Fibroblast of skin of right biceps (primary cell): ENCODE measurements at regions not wholly inside any gene's neighbourhood (a gene's known extent, or its start where the extent isn't known, plus 50 kb on each side); places are given as distances from the start of the nearest gene placed in this dataset.
"Not testable (repeated sequence)": the region's sequence is repeated elsewhere in the genome, so short reads cannot be mapped to it uniquely, and the experiment has no call there.

Experiments
- DNase-seq: peaks from one replicate; pipeline ENCODE4 v3.0.0-alpha.2; 2013

- no peak for DNase-seq
Measured at GRCh38 chr12:71299541-71300376, 139.8 kb upstream of the LGR5 start.

GRCh38 chr12:71297930-71298329 lies 140.1 kb upstream of the TSPAN8 start:
- no peak for DNase-seq

GRCh38 chr12:71295953-71296352 lies 138.2 kb upstream of the TSPAN8 start:
- DNase-seq: peak; percentile 23

- no peak for DNase-seq
Measured at GRCh38 chr12:71291746-71292145, 133.9 kb upstream of the TSPAN8 start.

GRCh38 chr12:71283883-71284282 lies 126.1 kb upstream of the TSPAN8 start:
- no peak for DNase-seq

DNA sequence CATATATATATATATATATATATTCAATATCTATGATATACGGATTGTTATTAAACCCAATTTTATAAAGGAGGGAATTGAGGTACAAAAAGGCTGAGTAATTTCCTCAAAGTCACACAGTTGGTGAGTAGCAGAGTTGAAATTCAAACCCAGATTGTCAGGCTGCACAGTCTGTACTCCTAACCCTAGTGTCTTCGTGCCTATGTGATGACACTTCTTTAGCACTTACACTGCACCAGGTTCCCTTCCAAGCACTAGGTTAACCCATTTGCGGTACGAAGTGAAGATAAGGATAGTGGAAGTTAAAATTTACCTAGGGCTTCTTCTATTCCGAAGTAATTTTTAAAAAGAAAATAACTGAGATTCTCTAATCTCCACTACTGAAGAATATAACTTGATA lies 125.1 kb upstream of the TSPAN8 start:
- no peak for DNase-seq

DNA sequence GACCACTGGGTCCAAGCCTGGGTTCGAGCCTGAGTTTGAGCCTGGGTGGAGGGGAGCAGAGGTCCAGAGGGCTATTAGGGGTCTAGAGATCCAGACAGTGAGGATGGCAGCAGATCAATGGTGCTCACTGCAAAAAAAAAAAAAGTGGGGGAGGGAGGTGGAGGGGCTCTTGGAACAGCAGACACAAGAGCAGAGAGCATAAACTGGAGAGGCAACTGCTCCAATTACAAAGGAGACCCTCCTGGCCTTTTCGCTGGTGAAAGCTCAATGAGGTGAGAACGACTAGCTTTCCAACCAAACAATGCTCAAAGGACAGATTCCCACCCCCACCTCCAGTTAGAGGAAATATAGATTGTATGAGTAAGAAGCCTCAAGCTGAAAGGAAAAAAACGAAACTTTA lies 124.2 kb upstream of the TSPAN8 start:
- DNase-seq: peak; percentile 15

GRCh38 chr12:71281425-71281824 lies 123.6 kb upstream of the TSPAN8 start:
- no peak for DNase-seq

DNA sequence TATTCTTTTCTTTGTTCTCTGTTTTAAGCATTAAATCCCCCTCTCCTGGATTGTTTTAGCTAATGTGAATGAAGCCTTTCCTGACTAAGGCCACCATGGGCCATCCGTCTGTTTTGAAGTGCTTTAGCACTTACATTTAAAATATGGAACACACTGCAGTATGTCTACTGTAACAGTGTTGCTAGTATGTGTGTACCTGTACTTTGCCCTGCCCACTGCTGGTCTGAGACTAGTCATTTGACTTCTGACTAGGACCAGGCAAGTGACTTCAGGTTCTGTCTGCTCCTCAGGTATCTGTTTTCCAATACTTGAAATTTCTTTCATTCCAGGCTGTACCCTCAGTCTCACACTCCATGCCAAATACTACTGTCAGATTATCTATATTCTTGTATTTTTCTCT lies 120.1 kb upstream of the TSPAN8 start:
- no peak for DNase-seq

DNA sequence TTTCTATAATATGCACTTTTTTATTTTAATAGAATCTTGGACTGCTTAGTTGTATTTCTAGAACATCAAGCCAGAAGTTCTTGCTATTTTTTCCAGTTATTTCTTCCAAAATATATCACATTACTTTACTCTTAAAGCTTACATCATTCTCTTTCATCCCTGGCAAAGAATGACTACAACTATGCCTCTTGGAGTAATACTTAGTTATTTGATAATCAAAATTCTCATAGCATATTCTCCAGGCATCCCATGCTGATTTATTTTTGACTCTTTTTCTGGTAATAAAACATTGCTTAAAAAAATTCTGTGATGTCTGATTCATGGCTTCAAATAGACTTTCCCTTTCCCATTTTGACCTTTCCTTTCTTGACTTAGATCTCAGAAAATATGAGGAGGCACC lies 118.7 kb upstream of the TSPAN8 start:
- no peak for DNase-seq

DNA sequence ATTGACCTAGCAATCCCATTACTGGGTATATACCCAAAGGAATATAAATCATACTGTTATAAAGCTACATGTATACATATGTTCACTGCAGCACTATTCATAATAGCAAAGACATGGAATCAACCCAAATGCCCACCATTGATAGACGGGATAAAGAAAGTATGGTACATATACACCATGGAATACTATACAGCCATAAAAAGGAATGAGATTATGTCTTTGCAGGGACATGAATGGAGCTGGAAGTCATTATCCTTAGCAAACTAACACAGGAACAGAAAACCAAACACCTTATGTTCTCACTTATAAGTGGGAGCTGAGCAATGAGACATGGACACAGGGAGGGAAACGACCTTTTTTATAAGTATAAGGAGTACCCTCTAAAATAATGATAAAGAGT lies 113.0 kb upstream of the TSPAN8 start:
- DNase-seq: not testable (repeated sequence)

- no peak for DNase-seq
Measured at GRCh38 chr12:71270057-71270456, 112.3 kb upstream of the TSPAN8 start.

- no peak for DNase-seq
Measured at GRCh38 chr12:71269281-71269598, 111.4 kb upstream of the TSPAN8 start.

GRCh38 chr12:71268598-71269280 lies 110.9 kb upstream of the TSPAN8 start:
- DNase-seq: no peak

DNA sequence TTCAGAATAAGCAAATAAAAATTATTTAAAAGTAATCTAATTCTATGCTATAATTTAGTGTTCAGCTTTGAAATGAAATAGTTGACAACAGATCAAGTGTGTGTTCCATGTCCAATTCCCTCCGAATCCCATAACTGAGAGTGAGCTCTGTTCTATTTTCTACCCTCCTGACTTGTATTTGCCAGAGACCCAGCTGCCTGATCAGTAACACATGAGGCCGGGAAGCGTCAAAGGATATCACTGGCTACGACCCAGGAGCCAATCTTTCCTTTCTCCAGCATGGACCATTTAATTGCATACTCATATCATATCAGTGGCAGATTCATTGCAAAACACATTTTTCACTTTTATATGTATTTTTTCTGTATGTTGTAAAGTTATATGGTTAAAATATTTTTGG lies 108.8 kb upstream of the TSPAN8 start:
- DNase-seq: no peak

GRCh38 chr12:71265731-71266130 lies 107.9 kb upstream of the TSPAN8 start:
- DNase-seq: not testable (repeated sequence)

DNA sequence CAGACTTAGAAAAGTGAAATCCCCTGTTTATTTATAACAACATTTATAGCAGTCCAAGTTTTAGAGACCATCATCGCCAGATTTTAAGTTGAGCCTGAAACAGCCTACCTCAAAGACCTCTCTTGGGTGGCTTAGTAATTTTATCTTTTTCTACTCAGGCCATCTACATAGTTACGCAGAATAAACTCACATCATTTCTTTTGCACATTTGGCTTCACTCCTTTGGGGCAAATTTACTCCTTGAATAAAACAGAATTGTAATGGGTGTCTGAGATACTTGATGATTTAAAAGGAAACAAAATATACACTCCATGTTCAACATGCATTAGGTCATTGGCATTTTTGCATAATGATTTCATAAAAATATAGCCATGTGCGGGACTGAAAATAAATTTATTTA lies 104.7 kb upstream of the TSPAN8 start:
- DNase-seq: no peak

GRCh38 chr12:71252473-71252872 lies 94.7 kb upstream of the TSPAN8 start:
- DNase-seq: no peak

GRCh38 chr12:71250166-71250565 lies 92.4 kb upstream of the TSPAN8 start:
- no peak for DNase-seq

GRCh38 chr12:71243370-71243769 lies 85.6 kb upstream of the TSPAN8 start:
- DNase-seq: peak; percentile 43

GRCh38 chr12:71242511-71242910 lies 84.7 kb upstream of the TSPAN8 start:
- DNase-seq: no peak

DNA sequence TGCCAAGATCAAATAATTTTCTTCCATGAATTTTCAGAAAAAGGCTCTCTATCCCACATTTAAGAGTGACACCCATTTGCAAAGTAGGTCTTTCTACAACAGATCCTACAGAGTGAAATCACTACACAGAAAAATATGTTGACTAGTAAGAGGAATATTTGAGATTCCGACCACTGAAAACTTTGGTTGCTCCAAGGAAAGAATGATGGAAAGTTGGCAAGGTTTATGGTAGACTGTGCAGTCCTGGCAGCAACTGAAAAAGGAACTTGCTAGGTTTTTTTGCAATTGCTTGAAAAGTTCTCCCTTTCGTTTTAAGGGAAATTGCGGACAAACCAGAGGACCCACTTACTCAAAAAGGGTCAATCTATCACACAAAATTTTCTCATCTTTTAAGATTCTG lies 83.1 kb upstream of the TSPAN8 start:
- DNase-seq: no peak

DNA sequence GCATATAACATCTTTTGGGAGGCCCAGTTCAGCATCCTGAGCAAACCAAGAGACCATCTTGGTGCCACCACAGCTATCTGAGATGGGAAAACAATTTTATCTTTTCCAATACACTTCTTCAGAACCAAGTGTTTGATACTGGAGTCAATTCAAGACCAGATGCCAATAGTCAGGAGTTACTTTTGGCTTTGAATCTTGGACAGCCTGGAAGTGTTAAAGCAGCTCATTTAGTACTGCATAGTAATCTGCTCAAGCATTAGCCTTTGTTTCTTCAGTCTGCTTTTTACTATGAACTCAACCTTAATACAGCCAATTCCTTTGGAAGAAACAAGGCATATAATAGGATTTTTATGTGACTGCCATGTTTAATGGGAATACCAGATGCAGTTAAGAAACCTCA lies 81.9 kb upstream of the TSPAN8 start:
- no peak for DNase-seq

DNA sequence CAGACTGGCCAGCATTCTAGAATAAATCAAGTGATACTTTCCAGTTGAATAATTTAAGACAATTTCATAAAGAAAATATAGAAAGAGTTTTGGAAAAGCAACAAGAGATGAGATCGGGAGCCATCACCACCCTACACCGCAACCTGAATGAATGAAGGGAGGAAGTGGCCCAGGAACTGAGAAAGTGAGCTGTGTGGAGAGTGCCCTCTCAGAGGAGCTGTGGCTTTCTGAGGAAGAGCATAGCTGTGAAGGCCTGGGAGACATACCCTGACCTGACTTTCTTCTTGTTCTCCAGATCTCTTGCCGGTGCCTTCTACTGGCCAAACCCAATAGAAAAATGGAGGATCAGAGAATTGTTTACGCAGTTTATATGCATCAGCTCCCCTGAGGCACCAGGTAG lies 79.3 kb upstream of the TSPAN8 start:
- DNase-seq: no peak
